ENCODE measurements at regions not wholly inside any gene's neighbourhood (a gene's known extent, or its start where the extent isn't known, plus 50 kb on each side); places are given as distances from the start of the nearest gene placed in this dataset.

GRCh38 chr10:83702731-83703130 is 436.6 kb upstream of the GHITM start:
- TF ChIP-seq CTCF (IDR thresholded peaks at IDR 0.05) (no peak), EP300 (IDR thresholded peaks at IDR 0.05) (no peak), POLR2A (IDR thresholded peaks at IDR 0.05; ENCODE audit: low read depth) (no peak), POLR2AphosphoS5 (IDR thresholded peaks at IDR 0.05) (no peak)
